ENCODE measurements at regions not wholly inside any gene's neighbourhood (a gene's known extent, or its start where the extent isn't known, plus 50 kb on each side); places are given as distances from the start of the nearest gene placed in this dataset.

DNA sequence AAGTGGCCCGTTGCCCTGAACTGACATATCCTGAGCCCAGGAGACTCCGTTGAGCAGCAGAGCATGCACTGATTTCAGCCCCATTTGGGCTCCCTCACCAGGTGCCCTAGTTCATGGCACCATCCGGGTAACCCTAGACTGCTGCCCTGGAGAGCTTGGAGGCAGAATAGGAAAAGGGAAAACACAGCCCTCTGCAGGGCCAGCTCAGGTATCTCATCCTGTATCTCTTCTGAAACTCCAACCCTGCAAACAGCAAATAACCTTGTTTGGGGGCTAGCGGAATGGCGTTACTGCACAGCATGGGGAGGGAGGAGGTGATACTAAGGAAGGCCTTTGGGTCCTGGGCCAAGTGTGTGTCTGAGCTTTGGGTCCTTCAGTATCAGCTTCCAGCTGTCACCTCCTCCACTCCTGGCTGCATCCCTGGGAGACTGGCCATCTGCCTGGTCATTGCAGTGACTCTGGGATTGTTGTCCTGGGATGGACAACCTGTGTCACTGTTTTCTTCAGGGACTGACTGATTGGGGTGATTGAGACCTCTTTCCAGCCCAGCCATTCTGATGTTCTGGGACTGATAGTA, 233.8 kb upstream of the SKOR2 start:
- FAIRE-seq (no peak), DNase-seq (ENCODE audit: low read depth) (no peak)
- Mint-ChIP-seq H3K36me3 (ENCODE audit: low read depth, unreplicated experiment) (no peaks in the 10 kb centered on the region), H3K9me3 (ENCODE audit: unreplicated experiment) (peaks cover 6% of the 10 kb centered on the region), H3K4me1 (ENCODE audit: low read depth, unreplicated experiment) (peaks cover 6% of the 10 kb centered on the region), H3K4me3 (ENCODE audit: unreplicated experiment) (no peak overlapping the region), H3K27me3 (ENCODE audit: low read depth, unreplicated experiment) (peaks cover 52% of the 10 kb centered on the region), H3K27ac (ENCODE audit: unreplicated experiment) (no peak overlapping the region)
- TF ChIP-seq CTCF (IDR thresholded peaks at IDR 0.05; ENCODE audit: insufficient read depth, low read depth, low read length) (no peak), EZH2 (IDR thresholded peaks at IDR 0.05; ENCODE audit: insufficient read depth, low read length) (no peak)
- Histone ChIP-seq H3K9me3 (ENCODE audit: insufficient read depth, low read depth, low read length) (no peaks in the 10 kb centered on the region), H3K4me1 (ENCODE audit: insufficient read depth, low read length) (no peaks in the 10 kb centered on the region), H3K27me3 (ENCODE audit: insufficient read depth, low read length) (no peaks in the 10 kb centered on the region), H3K4me3 (ENCODE audit: insufficient read depth, low read depth, low read length) (no peak overlapping the region), H3K4me2 (ENCODE audit: low read length) (no peak overlapping the region), H3K27ac (ENCODE audit: low read depth, low read length) (no peak overlapping the region), H3K9ac (ENCODE audit: low read length) (no peak overlapping the region), H3K36me3 (ENCODE audit: insufficient read depth, low read length) (no peaks in the 10 kb centered on the region), H2AFZ (ENCODE audit: low read depth, low read length) (no peak overlapping the region), H3K79me2 (ENCODE audit: insufficient read depth, low read length) (no peaks in the 10 kb centered on the region), H4K20me1 (ENCODE audit: insufficient read depth, low read length) (no peaks in the 10 kb centered on the region)

DNA sequence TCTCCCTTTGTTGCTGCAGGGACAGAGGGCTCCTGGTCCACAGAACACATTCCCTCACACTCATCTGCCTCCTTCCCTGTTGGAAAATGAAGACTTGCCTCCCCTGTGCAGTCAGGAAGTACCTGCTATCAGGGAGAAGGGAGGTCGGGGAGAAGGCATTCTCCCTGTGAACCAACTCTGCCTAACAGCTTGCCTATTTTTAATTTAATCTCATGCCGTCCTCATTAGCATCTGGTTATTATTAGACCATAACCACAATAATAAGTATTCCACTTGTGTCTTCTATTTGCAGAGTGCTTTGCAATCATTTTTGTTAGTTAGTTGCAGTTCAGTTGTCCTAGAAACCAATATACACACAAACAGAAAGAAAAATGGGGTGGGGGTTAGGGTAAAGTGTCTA, 232.6 kb upstream of the SKOR2 start:
- H3K36me3 Mint-ChIP-seq (ENCODE audit: low read depth, unreplicated experiment) = no peaks in the 10 kb centered on the region
- Histone ChIP-seq H4K20me1 (ENCODE audit: insufficient read depth, low read length) (no peaks in the 10 kb centered on the region), H3K27me3 (ENCODE audit: insufficient read depth, low read length) (no peaks in the 10 kb centered on the region), H3K4me3 (ENCODE audit: insufficient read depth, low read depth, low read length) (no peak overlapping the region), H3K27ac (ENCODE audit: low read depth, low read length) (no peak overlapping the region), H3K4me2 (ENCODE audit: low read length) (no peak overlapping the region), H2AFZ (ENCODE audit: low read depth, low read length) (no peak overlapping the region), H3K79me2 (ENCODE audit: insufficient read depth, low read length) (no peaks in the 10 kb centered on the region), H3K9me3 (ENCODE audit: insufficient read depth, low read depth, low read length) (no peaks in the 10 kb centered on the region), H3K9ac (ENCODE audit: low read length) (no peak overlapping the region), H3K36me3 (ENCODE audit: insufficient read depth, low read length) (no peaks in the 10 kb centered on the region), H3K4me1 (ENCODE audit: insufficient read depth, low read length) (no peaks in the 10 kb centered on the region)
- no peak overlapping the region for H3K4me3 Mint-ChIP-seq (ENCODE audit: unreplicated experiment)
- H3K4me1 Mint-ChIP-seq (ENCODE audit: low read depth, unreplicated experiment) = peaks cover 6% of the 10 kb centered on the region
- H3K9me3 Mint-ChIP-seq (ENCODE audit: unreplicated experiment) = peaks cover 4% of the 10 kb centered on the region
- peaks cover 54% of the 10 kb centered on the region for H3K27me3 Mint-ChIP-seq (ENCODE audit: low read depth, unreplicated experiment)
- no peak overlapping the region for H3K27ac Mint-ChIP-seq (ENCODE audit: unreplicated experiment)
- FAIRE-seq (no peak), DNase-seq (ENCODE audit: low read depth) (no peak)
- TF ChIP-seq EZH2 (IDR thresholded peaks at IDR 0.05; ENCODE audit: insufficient read depth, low read length) (no peak), CTCF (IDR thresholded peaks at IDR 0.05; ENCODE audit: insufficient read depth, low read depth, low read length) (no peak)

- H3K4me3 Mint-ChIP-seq (ENCODE audit: unreplicated experiment) = no peak overlapping the region
- Histone ChIP-seq H3K27ac (ENCODE audit: low read depth, low read length) (no peak overlapping the region), H3K9ac (ENCODE audit: low read length) (no peak overlapping the region), H4K20me1 (ENCODE audit: insufficient read depth, low read length) (no peaks in the 10 kb centered on the region), H3K4me1 (ENCODE audit: insufficient read depth, low read length) (no peaks in the 10 kb centered on the region), H3K9me3 (ENCODE audit: insufficient read depth, low read depth, low read length) (no peaks in the 10 kb centered on the region), H3K36me3 (ENCODE audit: insufficient read depth, low read length) (no peaks in the 10 kb centered on the region), H3K79me2 (ENCODE audit: insufficient read depth, low read length) (no peaks in the 10 kb centered on the region), H3K27me3 (ENCODE audit: insufficient read depth, low read length) (no peaks in the 10 kb centered on the region), H3K4me2 (ENCODE audit: low read length) (no peak overlapping the region), H3K4me3 (ENCODE audit: insufficient read depth, low read depth, low read length) (no peak overlapping the region), H2AFZ (ENCODE audit: low read depth, low read length) (no peak overlapping the region)
- DNase-seq (ENCODE audit: low read depth) (no peak), FAIRE-seq (no peak)
- no peaks in the 10 kb centered on the region for H3K9me3 Mint-ChIP-seq (ENCODE audit: unreplicated experiment)
- no peaks in the 10 kb centered on the region for H3K4me1 Mint-ChIP-seq (ENCODE audit: low read depth, unreplicated experiment)
- peaks cover 61% of the 10 kb centered on the region for H3K27me3 Mint-ChIP-seq (ENCODE audit: low read depth, unreplicated experiment)
- no peaks in the 10 kb centered on the region for H3K36me3 Mint-ChIP-seq (ENCODE audit: low read depth, unreplicated experiment)
- no peak overlapping the region for H3K27ac Mint-ChIP-seq (ENCODE audit: unreplicated experiment)
- no peak for TF ChIP-seq CTCF (IDR thresholded peaks at IDR 0.05; ENCODE audit: insufficient read depth, low read depth, low read length)
- TF ChIP-seq EZH2 (IDR thresholded peaks at IDR 0.05; ENCODE audit: insufficient read depth, low read length) = no peak
Measured at GRCh38 chr18:47480166-47480565, 228.7 kb upstream of the SKOR2 start.

Measured in astrocyte (in vitro differentiated cells and primary cell).